Stimulated activated naive B cell treated with anti-CD40 and anti-IgM and Interleukin-4, amounts not matched to agents 10 μg/mL and 1 μg/mL and 100 μg/mL, for 72 hours (primary cell): ENCODE measurements at regions not wholly inside any gene's neighbourhood (a gene's known extent, or its start where the extent isn't known, plus 50 kb on each side); places are given as distances from the start of the nearest gene placed in this dataset.

Experiments used
- ATAC-seq, 2 donors: fragments of 150-1000 bp; cut with Tn5 transposase; replicated peaks; 2 replicates each; pipeline ENCODE4 v1.10.0; 2021; ENCODE audit warnings: moderate library complexity in 1 of 2
- DNase-seq: peaks from one replicate; pipeline ENCODE4 v3.0.0; 2021
- H3K27ac Mint-ChIP-seq: one replicate; pipeline ENCODE4 v1.8.0; 2022; ENCODE audit warnings: mild to moderate bottlenecking, mixed read lengths
- H3K27me3 Mint-ChIP-seq, 2 donors: one replicate each; pipeline ENCODE4 v1.8.0; 2022; ENCODE audit warnings: mixed read lengths in 2 of 2
- H3K36me3 Mint-ChIP-seq, 2 donors: one replicate each; pipeline ENCODE4 v1.8.0; 2022; ENCODE audit warnings: mixed read lengths in 2 of 2, mild to moderate bottlenecking in 1 of 2
- H3K4me1 Mint-ChIP-seq, 2 donors: one replicate each; pipeline ENCODE4 v1.8.0; 2022; ENCODE audit warnings: mixed read lengths in 2 of 2, mild to moderate bottlenecking in 1 of 2
- H3K4me3 Mint-ChIP-seq, 2 donors: one replicate each; pipeline ENCODE4 v1.8.0; 2022; ENCODE audit warnings: mild to moderate bottlenecking in 2 of 2, mixed read lengths in 2 of 2, moderate library complexity in 1 of 2
- H3K9me3 Mint-ChIP-seq, 2 donors: one replicate each; pipeline ENCODE4 v1.8.0; 2022; ENCODE audit warnings: mixed read lengths in 2 of 2, mild to moderate bottlenecking in 1 of 2

GRCh38 chr2:164126960-164127660 lies 391.3 kb upstream of the FIGN start:
- H3K36me3 Mint-ChIP-seq, result no peaks in the 10 kb centered on the region
- no peaks in the 10 kb centered on the region for H3K27me3 Mint-ChIP-seq
- no peak overlapping the region for H3K4me3 Mint-ChIP-seq
- no peak for DNase-seq
- ATAC-seq, result no peak
- H3K4me1 Mint-ChIP-seq, result no peaks in the 10 kb centered on the region
- no peak overlapping the region for H3K27ac Mint-ChIP-seq
- no peaks in the 10 kb centered on the region for H3K9me3 Mint-ChIP-seq

- no peak for DNase-seq
- Mint-ChIP-seq H3K27me3 (no peaks in the 10 kb centered on the region), H3K4me1 (no peaks in the 10 kb centered on the region), H3K27ac (no peak overlapping the region), H3K36me3 (no peaks in the 10 kb centered on the region), H3K9me3 (no peaks in the 10 kb centered on the region), H3K4me3 (no peak overlapping the region)
- ATAC-seq, result no peak
Observed at GRCh38 chr2:164115806-164116205, 380.0 kb upstream of the FIGN start.

- no peaks in the 10 kb centered on the region for H3K36me3 Mint-ChIP-seq
- no peak overlapping the region for H3K4me3 Mint-ChIP-seq
- H3K27ac Mint-ChIP-seq, result no peak overlapping the region
- H3K4me1 Mint-ChIP-seq, result no peaks in the 10 kb centered on the region
- H3K9me3 Mint-ChIP-seq, result no peaks in the 10 kb centered on the region
- DNase-seq (no peak), ATAC-seq (no peak)
- H3K27me3 Mint-ChIP-seq, result no peaks in the 10 kb centered on the region
Observed at GRCh38 chr2:164114937-164115336, 379.1 kb upstream of the FIGN start.

GRCh38 chr2:164112105-164112504 lies 376.3 kb upstream of the FIGN start:
- H3K4me1 Mint-ChIP-seq, result no peaks in the 10 kb centered on the region
- no peaks in the 10 kb centered on the region for H3K36me3 Mint-ChIP-seq
- no peak overlapping the region for H3K4me3 Mint-ChIP-seq
- H3K27me3 Mint-ChIP-seq, result no peaks in the 10 kb centered on the region
- ATAC-seq (no peak), DNase-seq (no peak)
- no peak overlapping the region for H3K27ac Mint-ChIP-seq
- H3K9me3 Mint-ChIP-seq, result no peaks in the 10 kb centered on the region

GRCh38 chr2:164110515-164110914 lies 374.7 kb upstream of the FIGN start:
- no peaks in the 10 kb centered on the region for H3K4me1 Mint-ChIP-seq
- H3K4me3 Mint-ChIP-seq, result no peak overlapping the region
- H3K9me3 Mint-ChIP-seq, result no peaks in the 10 kb centered on the region
- no peak overlapping the region for H3K27ac Mint-ChIP-seq
- DNase-seq, result no peak
- no peaks in the 10 kb centered on the region for H3K36me3 Mint-ChIP-seq
- ATAC-seq, result no peak
- no peaks in the 10 kb centered on the region for H3K27me3 Mint-ChIP-seq

DNA sequence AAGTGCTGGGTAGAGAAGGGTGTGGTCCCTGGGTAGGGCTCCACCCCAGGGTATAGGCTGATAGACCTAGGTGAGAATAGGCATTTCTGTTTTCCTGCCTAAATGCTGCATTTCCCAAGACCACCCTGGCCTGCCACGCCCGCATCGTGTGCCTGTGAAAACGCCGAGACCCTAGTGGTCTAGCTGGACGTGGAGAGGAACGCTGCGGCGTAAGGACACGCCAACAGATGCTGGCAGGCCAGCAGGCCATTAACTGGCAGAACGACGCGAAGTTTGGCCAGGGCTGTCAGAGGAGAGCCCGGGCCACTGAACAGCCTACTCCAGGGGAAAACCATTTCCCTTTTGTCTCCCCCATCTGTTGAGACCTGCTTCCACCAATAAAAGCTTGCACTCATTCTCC lies 373.2 kb upstream of the FIGN start:
- Mint-ChIP-seq H3K9me3 (peaks cover 0 to 3% of the 10 kb centered on the region in 2 donors), H3K4me1 (no peaks in the 10 kb centered on the region), H3K4me3 (no peak overlapping the region), H3K27me3 (no peaks in the 10 kb centered on the region), H3K27ac (no peak overlapping the region), H3K36me3 (no peaks in the 10 kb centered on the region)
- ATAC-seq, result no peak
- DNase-seq, result no peak

DNA sequence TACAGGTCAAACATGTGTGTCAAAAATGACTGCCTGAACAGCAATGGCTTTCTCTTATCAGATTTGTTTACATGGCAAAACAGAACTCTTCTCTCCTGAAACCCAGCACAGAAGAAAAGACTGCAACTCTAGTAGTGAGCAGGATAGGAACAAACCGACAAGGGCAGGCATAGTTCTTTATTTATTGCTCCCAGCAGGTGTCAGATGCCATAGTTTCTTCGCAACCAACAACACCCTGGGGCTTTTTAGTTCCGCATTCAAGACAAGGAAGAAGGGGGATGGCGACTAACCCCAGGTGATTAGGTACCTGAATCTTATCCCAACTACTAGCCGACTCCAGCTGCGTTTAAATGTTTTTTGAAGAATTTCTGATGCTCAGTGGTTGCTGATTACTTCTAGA lies 367.5 kb upstream of the FIGN start:
- H3K4me3 Mint-ChIP-seq, result no peak overlapping the region
- H3K9me3 Mint-ChIP-seq, result peaks cover 0 to 3% of the 10 kb centered on the region in 2 donors
- DNase-seq, result no peak
- no peaks in the 10 kb centered on the region for H3K27me3 Mint-ChIP-seq
- no peak overlapping the region for H3K27ac Mint-ChIP-seq
- H3K36me3 Mint-ChIP-seq, result no peaks in the 10 kb centered on the region
- ATAC-seq, result no peak
- H3K4me1 Mint-ChIP-seq, result no peaks in the 10 kb centered on the region

- no peak for ATAC-seq
- no peaks in the 10 kb centered on the region for H3K27me3 Mint-ChIP-seq
- H3K4me1 Mint-ChIP-seq, result no peaks in the 10 kb centered on the region
- no peak for DNase-seq
- no peak overlapping the region for H3K27ac Mint-ChIP-seq
- peaks cover 0 to 3% of the 10 kb centered on the region in 2 donors for H3K9me3 Mint-ChIP-seq
- H3K4me3 Mint-ChIP-seq, result no peak overlapping the region
- H3K36me3 Mint-ChIP-seq, result no peaks in the 10 kb centered on the region
Observed at GRCh38 chr2:164102366-164102765, 366.6 kb upstream of the FIGN start.

DNA sequence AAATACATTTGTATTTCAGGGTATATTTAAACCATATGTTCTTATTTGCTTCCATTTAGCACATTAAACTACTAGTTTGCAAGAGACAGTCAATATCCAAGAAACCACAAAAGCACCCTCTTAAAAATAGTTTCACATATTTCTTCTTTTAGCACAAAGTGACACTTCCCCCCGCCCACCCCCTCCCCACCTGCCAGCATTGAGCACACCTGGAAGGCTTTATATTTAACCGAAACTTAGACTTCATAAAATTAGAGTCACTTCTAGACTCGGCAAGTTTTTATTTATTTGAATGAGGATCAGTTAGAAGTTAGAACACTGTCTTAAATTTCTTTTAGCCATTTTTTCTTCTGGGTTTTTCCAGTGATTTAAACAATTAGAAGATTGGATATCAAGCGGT lies 355.9 kb upstream of the FIGN start:
- Mint-ChIP-seq H3K36me3 (no peaks in the 10 kb centered on the region), H3K4me1 (no peaks in the 10 kb centered on the region), H3K27ac (no peak overlapping the region), H3K4me3 (no peak overlapping the region), H3K9me3 (peaks cover 0 to 2% of the 10 kb centered on the region in 2 donors), H3K27me3 (no peaks in the 10 kb centered on the region)
- ATAC-seq (no peak), DNase-seq (no peak)

DNA sequence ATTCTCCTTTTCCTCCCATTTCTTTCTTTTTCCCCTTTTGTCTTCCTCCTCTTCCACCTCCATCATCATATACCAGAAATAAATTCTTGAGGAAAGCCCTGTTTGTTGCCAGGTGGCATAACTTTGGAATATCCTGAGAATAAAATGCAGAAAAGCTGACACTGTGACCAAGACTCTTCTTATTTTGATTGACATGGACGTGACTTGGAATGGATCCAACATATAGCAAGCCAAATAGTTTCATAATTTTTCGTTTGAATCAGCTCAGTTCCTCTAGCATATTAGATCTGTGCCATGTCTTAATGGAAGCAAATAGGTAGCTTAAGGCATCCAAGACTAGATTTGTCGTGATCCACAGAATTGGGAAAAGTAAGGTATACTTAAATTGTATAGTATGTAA lies 354.7 kb upstream of the FIGN start:
- no peak for ATAC-seq
- Mint-ChIP-seq H3K36me3 (no peaks in the 10 kb centered on the region), H3K27ac (no peak overlapping the region), H3K4me1 (no peaks in the 10 kb centered on the region), H3K27me3 (no peaks in the 10 kb centered on the region), H3K9me3 (peaks cover 0 to 2% of the 10 kb centered on the region in 2 donors), H3K4me3 (no peak overlapping the region)
- no peak for DNase-seq

DNA sequence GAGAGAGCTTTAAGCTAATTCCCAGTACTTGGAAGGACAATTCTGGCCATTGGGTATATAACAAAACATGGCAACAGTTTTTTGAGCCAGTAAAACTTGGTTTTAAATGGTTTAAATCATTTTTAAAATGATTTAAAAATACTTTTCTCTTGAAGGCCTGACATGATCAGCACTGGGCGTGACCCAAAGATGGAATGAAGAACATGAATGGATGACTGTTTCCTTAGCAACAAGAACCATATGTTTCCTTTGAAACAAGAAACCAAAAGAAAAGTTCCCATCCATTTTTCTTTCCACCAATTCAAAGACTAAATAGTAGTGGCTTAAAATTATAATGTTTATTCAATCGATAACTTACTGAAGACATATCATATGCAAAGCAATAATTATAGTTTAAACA lies 348.3 kb upstream of the FIGN start:
- Mint-ChIP-seq H3K4me1 (no peaks in the 10 kb centered on the region), H3K27me3 (peaks cover 0 to 4% of the 10 kb centered on the region in 2 donors), H3K4me3 (no peak overlapping the region), H3K27ac (no peak overlapping the region), H3K9me3 (peaks cover 0 to 2% of the 10 kb centered on the region in 2 donors), H3K36me3 (no peaks in the 10 kb centered on the region)
- DNase-seq (no peak), ATAC-seq (no peak)

DNA sequence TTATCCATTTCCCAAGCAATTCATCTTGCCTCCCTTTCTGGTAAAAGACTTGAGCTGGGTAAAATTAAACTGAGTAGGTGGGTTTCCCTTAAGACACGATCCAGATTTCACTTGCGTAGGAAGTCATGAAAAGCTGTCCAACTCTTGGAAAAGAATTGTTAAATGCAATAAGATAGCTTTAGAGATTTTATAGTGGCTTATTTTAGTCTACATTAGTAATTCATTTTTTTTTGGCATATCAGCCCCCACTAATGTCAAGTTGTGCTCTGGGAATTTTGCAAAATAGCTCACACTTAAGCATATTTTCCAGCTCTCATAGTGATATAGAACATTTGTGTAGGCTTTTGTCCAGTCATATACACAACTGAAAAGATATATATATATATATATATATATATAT lies 344.7 kb upstream of the FIGN start:
- peaks cover 0 to 4% of the 10 kb centered on the region in 2 donors for H3K27me3 Mint-ChIP-seq
- peaks cover 0 to 2% of the 10 kb centered on the region in 2 donors for H3K9me3 Mint-ChIP-seq
- H3K4me3 Mint-ChIP-seq, result no peak overlapping the region
- DNase-seq (no peak), ATAC-seq (no peak)
- H3K4me1 Mint-ChIP-seq, result no peaks in the 10 kb centered on the region
- no peaks in the 10 kb centered on the region for H3K36me3 Mint-ChIP-seq
- no peak overlapping the region for H3K27ac Mint-ChIP-seq

GRCh38 chr2:164079258-164079657 lies 343.4 kb upstream of the FIGN start:
- H3K4me1 Mint-ChIP-seq, result no peaks in the 10 kb centered on the region
- H3K4me3 Mint-ChIP-seq, result no peak overlapping the region
- ATAC-seq (no peak), DNase-seq (no peak)
- peaks cover 0 to 4% of the 10 kb centered on the region in 2 donors for H3K27me3 Mint-ChIP-seq
- H3K27ac Mint-ChIP-seq, result no peak overlapping the region
- no peaks in the 10 kb centered on the region for H3K36me3 Mint-ChIP-seq
- H3K9me3 Mint-ChIP-seq, result peaks cover 0 to 2% of the 10 kb centered on the region in 2 donors

DNA sequence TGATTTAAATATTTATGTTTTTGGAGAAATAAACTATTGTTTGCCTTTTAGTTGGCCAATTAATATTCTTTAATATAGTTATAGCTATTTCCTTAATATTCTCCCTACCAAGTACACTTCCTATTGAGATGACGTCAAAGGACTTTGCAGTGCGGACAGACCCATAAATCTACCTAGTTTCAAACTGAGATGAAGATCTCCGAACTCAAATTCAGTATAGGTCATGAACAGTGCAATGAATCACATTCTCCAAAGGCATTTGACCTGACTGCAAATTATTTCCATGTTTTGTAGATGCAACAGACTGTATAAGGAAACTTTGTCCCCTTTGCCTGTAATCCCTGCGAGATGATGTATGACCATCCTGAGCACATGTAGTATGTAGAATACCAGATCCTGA lies 342.6 kb upstream of the FIGN start:
- Mint-ChIP-seq H3K27ac (no peak overlapping the region), H3K27me3 (peaks cover 0 to 4% of the 10 kb centered on the region in 2 donors), H3K4me3 (no peak overlapping the region), H3K36me3 (no peaks in the 10 kb centered on the region), H3K9me3 (peaks cover 0 to 2% of the 10 kb centered on the region in 2 donors), H3K4me1 (no peaks in the 10 kb centered on the region)
- ATAC-seq (no peak), DNase-seq (no peak)

GRCh38 chr2:164073101-164074074 lies 337.6 kb upstream of the FIGN start:
- Mint-ChIP-seq H3K4me3 (no peak overlapping the region), H3K9me3 (peaks cover 0 to 2% of the 10 kb centered on the region in 2 donors), H3K27me3 (no peaks in the 10 kb centered on the region), H3K27ac (no peak overlapping the region), H3K36me3 (no peaks in the 10 kb centered on the region), H3K4me1 (no peaks in the 10 kb centered on the region)
- DNase-seq (no peak), ATAC-seq (no peak)
